AG09319 (cell line): ENCODE measurements at regions not wholly inside any gene's neighbourhood (a gene's known extent, or its start where the extent isn't known, plus 50 kb on each side); places are given as distances from the start of the nearest gene placed in this dataset.
"Not testable (repeated sequence)": the region's sequence is repeated elsewhere in the genome, so short reads cannot be mapped to it uniquely, and the experiment has no call there.

Experiments
- DNase-seq: peaks from one replicate; pipeline ENCODE4 v3.0.0-alpha.2; 2010; ENCODE audit warnings: low read depth; ENCODE audit errors: extremely low read depth
- CTCF ChIP-seq: IDR thresholded peaks from 2 replicates; pipeline ENCODE4 v1.5.1; 2011; ENCODE audit warnings: low read depth, mild to moderate bottlenecking, inconsistent platforms, low read length, moderate library complexity

GRCh38 chr6:27650620-27651370, 177.9 kb upstream of the ZNF184 start:
- no peak for DNase-seq
- TF ChIP-seq CTCF = no peak

GRCh38 chr6:27644528-27644927, 171.6 kb upstream of the ZNF184 start:
- no peak for DNase-seq
- no peak for TF ChIP-seq CTCF

GRCh38 chr6:27642744-27643456, 170.0 kb upstream of the ZNF184 start:
- TF ChIP-seq CTCF = no peak

GRCh38 chr6:27635886-27636285, 163.0 kb upstream of the ZNF184 start:
- DNase-seq = not testable (repeated sequence)

More at GRCh38 chr6:27642744-27643456, 170.0 kb upstream of the ZNF184 start:
- no peak for DNase-seq

GRCh38 chr6:27633221-27633688, 160.3 kb upstream of the ZNF184 start:
- DNase-seq = not testable (repeated sequence)

- no peak for TF ChIP-seq CTCF
- DNase-seq = no peak
These were observed 158.7 kb upstream of the ZNF184 start for GRCh38 chr6:27631609-27631916.

DNA sequence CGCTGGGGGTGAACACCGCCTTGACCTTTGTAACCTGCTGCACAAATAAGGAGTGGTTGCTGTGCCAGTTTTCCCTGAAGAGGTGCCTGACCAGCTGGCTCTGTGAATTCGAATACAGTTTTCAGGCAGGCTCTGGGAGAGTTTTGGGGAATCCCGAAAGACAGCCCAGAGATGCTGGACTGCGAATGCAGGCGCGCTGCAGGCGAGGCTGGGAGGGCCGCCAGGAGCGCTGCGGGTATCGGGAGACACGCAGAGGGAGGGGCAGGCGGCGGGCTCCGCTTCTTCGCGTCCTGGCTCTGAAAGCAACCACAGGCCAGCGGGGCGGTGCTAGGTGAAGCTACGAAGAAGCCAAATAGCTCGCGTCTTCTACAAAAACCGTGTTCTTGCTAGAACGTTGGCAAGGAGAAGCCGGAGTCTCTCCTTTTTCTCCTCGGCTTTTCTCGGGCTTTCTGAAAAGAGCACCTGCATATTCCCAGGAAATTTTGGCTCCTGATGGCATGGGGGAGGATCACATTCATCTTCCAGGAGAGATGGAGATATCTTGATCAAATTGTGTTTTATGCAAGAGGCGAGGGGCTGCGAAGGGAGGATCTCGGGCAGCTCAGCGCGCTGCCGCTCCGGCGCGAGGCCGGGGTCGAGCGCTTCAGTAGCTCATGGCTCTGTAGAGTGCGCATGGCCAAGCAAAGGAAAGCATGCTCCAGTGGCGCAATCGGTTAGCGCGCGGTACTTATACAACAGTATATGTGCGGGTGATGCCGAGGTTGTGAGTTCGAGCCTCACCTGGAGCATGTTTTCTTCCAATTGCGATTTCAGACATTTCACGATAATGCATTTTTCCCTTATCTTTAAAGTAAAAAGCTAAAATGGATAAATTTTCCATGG, 158.1 kb upstream of the ZNF184 start:
- no peak for TF ChIP-seq CTCF
- DNase-seq = no peak

- TF ChIP-seq CTCF = no peak
- no peak for DNase-seq
These were observed 151.9 kb upstream of the ZNF184 start for GRCh38 chr6:27624694-27625262.
